ENCODE measurements at regions not wholly inside any gene's neighbourhood (a gene's known extent, or its start where the extent isn't known, plus 50 kb on each side); places are given as distances from the start of the nearest gene placed in this dataset.
A peak's percentile ranks its signal among the peaks of the same experiment; 100 is the strongest.

- DNase-seq = no peak
These were observed 364.0 kb downstream of the MN1 start for GRCh38 chr22:27437570-27437969.

GRCh38 chr22:27438271-27438980, 363.1 kb downstream of the MN1 start:
- DNase-seq = no peak

GRCh38 chr22:27439131-27439530, 362.4 kb downstream of the MN1 start:
- no peak for DNase-seq

DNA sequence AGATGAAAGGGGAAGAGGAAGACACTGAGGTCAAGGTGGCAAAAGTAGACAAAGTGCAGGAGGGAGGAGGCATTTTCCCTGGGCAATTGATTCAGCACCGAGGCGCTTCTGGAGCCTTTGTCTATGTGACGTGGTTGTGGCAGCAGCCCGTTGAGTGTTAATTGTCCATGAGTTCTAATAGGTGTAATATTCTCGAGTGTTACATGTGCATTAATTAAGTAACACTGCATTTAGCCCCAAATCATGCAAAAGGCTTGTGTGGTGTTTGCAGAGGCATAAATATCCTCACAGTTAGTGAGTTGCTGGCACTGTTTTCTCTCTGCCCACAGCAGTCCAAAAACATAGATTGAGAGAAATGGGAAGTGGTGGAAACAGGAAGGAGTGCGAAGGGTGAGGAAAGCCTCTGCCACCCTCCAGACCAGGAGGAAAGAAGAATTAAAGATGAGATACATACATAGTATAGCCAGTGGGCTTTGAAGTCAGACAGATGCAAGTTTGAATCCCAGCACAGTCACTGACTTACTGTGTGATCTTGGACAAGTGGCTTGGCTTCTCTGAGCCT, 361.2 kb downstream of the MN1 start:
- no peak for DNase-seq

DNA sequence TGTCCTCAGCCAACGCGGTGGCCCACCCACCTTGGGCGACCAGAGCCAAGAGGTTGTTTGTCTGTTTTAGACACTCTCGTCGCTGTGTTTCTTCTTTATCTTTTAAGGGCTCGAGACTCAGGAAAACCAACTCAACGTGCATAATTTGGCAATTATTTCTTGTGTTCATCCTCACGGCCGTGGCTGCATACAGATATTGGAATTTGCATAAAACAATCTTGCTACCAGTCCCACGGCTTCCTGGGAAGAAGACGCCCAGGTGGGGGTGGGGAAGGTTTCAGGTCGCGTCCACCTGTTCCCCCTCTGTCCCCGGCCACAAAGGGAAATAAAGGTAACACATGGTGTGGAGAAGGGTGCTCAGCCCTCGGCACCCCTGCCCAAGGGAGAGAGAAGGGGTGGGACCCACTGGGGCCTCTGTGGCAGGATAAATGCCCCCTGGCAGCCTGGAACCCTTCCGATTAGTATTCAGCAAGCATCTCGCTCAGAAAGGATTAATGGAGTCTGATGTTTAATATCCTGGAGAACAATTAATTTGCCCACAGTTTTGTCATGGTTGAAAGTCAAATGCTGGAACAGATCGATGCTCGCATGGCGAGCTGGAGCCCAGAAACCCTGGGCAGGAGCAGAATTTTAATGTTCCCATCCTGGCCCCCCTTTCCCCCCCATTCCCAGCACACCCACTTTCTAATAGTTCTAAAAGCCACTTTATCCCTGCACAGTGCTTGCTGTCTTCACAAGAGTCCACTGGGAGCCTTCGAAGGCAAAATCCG, 359.7 kb downstream of the MN1 start:
- DNase-seq = no peak

GRCh38 chr22:27443306-27443705, 358.2 kb downstream of the MN1 start:
- DNase-seq = no peak

GRCh38 chr22:27445881-27446280, 355.7 kb downstream of the MN1 start:
- DNase-seq = no peak

- no peak for DNase-seq
These were observed 354.3 kb downstream of the MN1 start for GRCh38 chr22:27447289-27447688.

GRCh38 chr22:27450448-27450847, 351.1 kb downstream of the MN1 start:
- no peak for DNase-seq

DNA sequence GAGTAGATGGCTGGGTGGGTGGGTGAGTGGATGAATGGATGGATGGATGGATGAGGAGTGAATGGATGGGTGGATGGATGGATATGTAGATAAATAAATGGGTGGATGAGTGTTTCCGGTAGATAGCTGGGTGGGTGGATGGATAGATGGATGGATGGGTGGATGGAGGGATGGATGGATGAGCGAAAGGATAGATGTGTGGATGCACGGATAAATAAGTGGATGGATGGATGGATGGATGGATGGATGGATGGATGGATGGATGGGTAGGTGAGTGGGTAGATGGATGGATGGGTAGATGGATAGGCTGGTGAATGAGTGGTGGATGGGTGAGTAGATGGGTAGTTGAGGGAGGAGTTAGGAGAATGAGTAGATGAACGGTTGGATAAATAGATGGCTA, 349.3 kb downstream of the MN1 start:
- no peak for DNase-seq

GRCh38 chr22:27452922-27453321, 348.6 kb downstream of the MN1 start:
- peak; percentile 23 for DNase-seq

DNA sequence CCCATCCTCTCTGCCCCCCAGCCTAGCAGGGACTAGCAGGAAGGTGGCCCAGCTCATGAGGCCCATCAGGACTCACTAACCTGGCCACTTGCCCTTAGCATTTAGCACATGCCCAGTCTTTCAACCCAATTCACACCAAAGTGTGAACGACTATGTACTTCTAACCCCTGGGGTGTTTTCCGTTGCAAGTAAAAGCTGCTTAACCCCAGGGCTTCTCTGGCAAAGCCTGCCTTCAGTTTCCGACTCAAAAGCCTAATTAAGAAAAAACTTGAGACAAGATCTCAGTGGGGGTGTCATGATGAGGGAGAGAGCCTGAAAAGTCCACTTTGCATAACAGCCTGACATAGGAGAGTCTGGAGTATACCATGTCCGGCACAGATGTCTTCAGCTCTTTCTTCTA, 347.8 kb downstream of the MN1 start:
- no peak for DNase-seq

GRCh38 chr22:27454807-27455450, 346.6 kb downstream of the MN1 start:
- DNase-seq = no peak

- DNase-seq = no peak
These were observed 346.0 kb downstream of the MN1 start for GRCh38 chr22:27455526-27455925.

GRCh38 chr22:27456696-27457503, 344.7 kb downstream of the MN1 start:
- peak; percentile 100 for DNase-seq

DNA sequence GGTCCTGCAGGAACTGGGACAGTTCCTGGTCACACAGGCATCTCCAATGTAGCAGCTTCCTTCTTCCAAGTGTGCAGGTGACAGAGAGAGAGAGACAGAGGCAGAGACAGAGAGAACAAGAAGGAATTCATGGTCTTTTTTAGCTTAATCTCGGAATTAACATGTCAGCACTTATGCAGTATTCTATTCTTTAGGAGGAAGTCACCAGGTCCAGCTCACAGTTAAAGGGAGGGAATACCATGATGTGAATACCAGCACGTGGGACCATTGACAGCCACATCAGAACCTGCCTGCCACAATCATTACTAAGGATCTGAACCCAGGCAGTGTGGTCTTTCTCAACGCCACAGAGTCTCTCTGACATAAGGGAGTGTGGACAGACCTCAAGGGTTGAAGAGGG, 341.6 kb downstream of the MN1 start:
- no peak for DNase-seq

DNA sequence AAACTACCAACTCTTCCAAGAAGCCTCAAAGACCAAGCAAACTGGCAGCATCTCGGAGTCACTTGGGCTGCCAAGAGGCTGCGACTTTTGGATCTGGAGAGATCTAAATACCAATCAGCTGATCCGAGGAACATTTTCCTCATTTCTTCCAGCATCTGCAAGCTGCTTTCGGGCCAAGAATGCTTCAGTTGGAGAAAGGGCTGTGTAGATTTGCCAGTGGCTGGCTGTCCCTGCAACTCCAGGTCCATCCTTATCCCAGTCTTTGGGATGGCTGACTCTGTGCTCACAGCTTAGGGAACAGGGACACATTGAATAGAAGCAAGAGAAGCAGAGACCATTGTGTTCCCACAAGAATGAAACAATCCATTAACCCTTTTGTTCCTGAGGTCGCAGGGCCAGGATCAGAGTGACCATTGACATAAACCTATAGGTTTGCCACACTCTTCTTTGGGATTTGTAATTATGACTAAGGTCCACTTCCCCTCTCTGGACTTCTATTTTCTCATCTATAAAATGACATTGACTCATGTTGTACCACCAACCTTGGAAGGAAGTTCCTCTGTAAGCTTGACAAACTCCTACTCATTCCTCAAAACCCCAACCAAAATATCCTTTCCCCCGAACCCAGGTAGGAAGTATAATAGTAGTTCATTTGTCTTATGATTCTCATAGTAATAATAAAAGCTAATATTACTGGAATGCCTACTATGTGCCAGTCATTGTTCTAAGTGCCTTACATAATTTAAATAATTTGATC, 340.8 kb downstream of the MN1 start:
- no peak for DNase-seq

DNA sequence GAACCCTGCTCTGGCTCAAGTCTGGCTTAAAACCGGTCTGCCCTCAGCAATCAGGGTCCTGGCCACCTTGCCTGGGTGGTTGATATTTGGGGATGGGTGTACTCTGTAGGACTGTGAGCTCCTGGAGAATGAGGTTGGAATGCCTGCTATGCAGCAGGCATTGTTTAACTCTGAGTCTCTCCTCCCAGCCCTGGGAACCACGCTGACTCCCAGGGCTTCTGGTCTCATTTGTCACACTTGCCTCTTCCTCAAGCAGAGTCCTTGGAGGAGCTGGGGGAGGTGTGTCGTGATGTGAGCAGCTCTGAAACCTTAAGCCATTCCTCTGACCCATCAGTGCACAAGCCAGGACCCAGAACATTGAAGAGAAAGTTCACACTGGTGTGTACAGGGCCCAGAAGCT, 340.1 kb downstream of the MN1 start:
- peak; percentile 74 for DNase-seq

DNA sequence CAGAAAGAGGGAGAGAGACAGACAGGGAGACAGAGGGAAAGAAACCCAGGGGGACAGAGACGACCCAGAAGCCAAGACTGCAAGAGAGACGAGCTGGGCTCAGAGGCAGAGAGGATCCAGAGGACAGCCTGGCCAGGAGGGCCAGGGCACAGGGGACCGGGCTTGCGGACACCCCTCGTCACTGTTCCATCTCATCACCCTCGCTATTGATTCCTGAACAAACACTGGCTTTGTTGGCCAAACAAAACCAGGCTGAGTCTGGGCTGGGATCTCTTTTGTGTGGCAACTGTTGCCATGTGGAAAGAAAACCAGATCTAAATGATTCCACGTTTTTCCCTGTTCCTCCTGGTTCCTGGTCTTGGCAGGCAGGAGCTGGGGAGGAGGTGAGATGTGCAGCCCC, 339.4 kb downstream of the MN1 start:
- no peak for DNase-seq

GRCh38 chr22:27463121-27463660, 338.4 kb downstream of the MN1 start:
- DNase-seq = no peak

DNA sequence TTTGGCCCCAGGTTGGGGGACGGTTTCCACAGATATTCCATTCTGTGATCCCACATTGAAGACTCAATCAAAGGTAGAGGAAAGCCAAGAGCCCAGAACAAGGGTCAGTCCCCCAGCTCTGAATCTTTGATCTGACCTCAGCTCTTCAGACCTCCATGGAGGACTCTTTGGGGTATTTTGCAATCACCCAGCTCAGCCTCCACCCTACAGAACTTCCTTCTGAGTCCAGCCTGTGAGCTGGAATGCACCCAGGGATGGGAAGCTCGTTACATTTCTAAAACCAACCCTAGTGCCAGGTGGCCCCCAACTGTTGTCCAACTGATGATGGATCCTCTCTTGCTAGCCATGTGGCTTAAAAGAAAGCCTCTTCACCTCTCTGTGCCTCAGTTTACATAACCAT, 335.3 kb downstream of the MN1 start:
- DNase-seq = no peak

All from kidney glomerular epithelial cell (primary cell).